22Rv1 (cell line): ENCODE measurements at regions not wholly inside any gene's neighbourhood (a gene's known extent, or its start where the extent isn't known, plus 50 kb on each side); places are given as distances from the start of the nearest gene placed in this dataset.
"Not testable (repeated sequence)": the region's sequence is repeated elsewhere in the genome, so short reads cannot be mapped to it uniquely, and the experiment has no call there.

Experiments
- H3K27ac ChIP-seq: fragments of 450-650 bp; 2 replicates; pipeline ENCODE4 v1.5.1; 2017
- ZFX ChIP-seq: fragments of 450-650 bp; IDR thresholded peaks from 2 replicates; pipeline ENCODE4 v1.6.1; 2017; ENCODE audit warnings: antibody characterized with exemption, borderline replicate concordance
- TF ChIP-seq, protein P1 (sequence below): fragments of 450-650 bp; IDR thresholded peaks from 2 replicates; pipeline ENCODE4 v1.5.1; 2017; ENCODE audit warnings: mild to moderate bottlenecking

- H3K27ac ChIP-seq: no peak overlapping the region
- TF ChIP-seq ZFX: no peak
- TF ChIP-seq, protein P1, sequence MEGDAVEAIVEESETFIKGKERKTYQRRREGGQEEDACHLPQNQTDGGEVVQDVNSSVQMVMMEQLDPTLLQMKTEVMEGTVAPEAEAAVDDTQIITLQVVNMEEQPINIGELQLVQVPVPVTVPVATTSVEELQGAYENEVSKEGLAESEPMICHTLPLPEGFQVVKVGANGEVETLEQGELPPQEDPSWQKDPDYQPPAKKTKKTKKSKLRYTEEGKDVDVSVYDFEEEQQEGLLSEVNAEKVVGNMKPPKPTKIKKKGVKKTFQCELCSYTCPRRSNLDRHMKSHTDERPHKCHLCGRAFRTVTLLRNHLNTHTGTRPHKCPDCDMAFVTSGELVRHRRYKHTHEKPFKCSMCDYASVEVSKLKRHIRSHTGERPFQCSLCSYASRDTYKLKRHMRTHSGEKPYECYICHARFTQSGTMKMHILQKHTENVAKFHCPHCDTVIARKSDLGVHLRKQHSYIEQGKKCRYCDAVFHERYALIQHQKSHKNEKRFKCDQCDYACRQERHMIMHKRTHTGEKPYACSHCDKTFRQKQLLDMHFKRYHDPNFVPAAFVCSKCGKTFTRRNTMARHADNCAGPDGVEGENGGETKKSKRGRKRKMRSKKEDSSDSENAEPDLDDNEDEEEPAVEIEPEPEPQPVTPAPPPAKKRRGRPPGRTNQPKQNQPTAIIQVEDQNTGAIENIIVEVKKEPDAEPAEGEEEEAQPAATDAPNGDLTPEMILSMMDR: no peak
Measured at GRCh38 chr16:5309946-5310611, 212.5 kb upstream of the EEF2KMT start.

GRCh38 chr16:5305023-5305422, 207.4 kb upstream of the EEF2KMT start:
- no peak overlapping the region for H3K27ac ChIP-seq
- TF ChIP-seq, protein P1: no peak
- TF ChIP-seq ZFX: no peak

DNA sequence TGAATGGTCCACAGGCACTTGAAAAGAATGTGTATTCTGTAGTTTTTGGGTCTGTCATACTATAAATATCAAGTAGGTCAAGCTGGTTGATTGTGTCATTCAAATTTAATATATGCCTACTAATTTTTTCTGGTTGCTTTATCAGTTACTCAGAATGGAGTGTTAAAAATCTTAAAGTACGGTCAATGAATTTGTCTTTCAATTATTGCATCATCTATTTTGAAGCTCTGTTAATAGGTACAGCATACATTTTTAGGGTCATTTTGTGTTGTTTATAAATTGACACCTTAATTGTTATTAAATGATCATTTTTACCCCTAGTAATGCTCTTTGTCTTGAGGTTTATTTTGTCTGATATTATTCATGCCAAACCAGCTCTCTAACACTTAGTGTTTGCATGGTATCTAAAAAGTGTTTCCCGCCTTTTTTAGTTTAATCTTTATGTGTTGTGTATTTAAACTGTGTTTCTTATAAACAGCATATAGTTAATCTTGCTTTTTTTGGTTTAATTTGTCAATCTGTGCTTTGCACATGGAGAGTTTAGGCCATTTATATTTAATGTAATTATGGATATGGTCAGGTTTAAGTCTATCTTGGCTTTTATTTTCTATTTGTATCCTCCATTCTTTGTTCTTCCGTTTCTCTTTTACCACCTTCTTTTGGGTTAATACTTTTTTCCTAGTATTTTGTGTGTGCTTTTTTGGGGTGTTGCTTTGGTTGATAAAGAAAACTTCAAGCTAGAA, 204.9 kb upstream of the EEF2KMT start:
- H3K27ac ChIP-seq: no peak overlapping the region
- no peak for TF ChIP-seq ZFX
- TF ChIP-seq, protein P1: no peak

DNA sequence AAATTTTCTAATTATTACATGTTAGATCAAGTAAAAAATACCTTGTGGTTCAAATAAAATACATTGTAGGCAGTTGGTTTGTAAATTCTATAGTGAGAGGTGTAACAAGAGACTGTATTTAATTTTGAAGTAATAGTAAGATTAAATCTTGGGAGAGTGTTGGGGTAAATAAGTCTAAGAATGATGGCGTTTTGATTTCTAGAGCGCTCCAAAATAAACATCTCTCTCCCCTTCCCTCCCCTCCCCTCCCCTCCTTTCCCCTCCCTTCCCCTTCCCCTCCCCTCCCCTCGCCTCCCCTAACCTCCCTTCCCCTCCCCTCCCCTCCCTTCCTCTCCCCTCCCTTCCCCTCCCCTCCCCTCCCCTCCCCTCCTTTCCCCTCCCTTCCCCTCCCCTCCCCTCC, 200.6 kb upstream of the EEF2KMT start:
- TF ChIP-seq, protein P1: no peak
- no peak for TF ChIP-seq ZFX
- H3K27ac ChIP-seq: no peak overlapping the region

GRCh38 chr16:5296176-5296575, 198.6 kb upstream of the EEF2KMT start:
- H3K27ac ChIP-seq: no peak overlapping the region
- TF ChIP-seq ZFX: no peak
- TF ChIP-seq, protein P1: no peak

- not testable (repeated sequence) for H3K27ac ChIP-seq
Measured at GRCh38 chr16:5295304-5295703, 197.7 kb upstream of the EEF2KMT start.

GRCh38 chr16:5282152-5282551, 184.6 kb upstream of the EEF2KMT start:
- not testable (repeated sequence) for H3K27ac ChIP-seq

DNA sequence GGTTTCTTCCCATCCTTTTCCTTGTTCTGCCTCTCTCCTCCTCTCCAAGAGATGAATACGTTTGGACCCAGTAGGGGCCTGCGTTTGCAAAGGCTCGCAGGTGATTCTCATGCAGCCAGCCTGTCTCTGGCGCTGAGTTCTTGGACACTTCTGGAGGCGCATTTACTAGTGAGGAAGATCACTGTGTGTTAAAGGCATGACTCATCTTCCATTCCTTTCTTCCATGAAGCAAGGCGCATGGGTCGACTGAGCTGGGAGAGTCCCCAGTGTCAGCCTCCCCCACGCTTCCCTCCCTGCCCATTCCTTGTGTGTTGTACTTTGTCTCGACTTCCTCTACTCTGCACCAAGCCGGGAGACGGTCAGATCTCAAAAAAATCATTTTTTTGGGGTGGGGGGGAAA, 159.9 kb upstream of the EEF2KMT start:
- no peak for TF ChIP-seq ZFX
- TF ChIP-seq, protein P1: no peak
- no peak overlapping the region for H3K27ac ChIP-seq
